HCT116 (cell line): ENCODE measurements at regions not wholly inside any gene's neighbourhood (a gene's known extent, or its start where the extent isn't known, plus 50 kb on each side); places are given as distances from the start of the nearest gene placed in this dataset.

Experiments used
- ATAC-seq: fragments of 200-7000 bp; cut with Tn5 transposase; 2 replicates; pipeline ENCODE4 v1.9.1; 2020; ENCODE audit warnings: mild to moderate bottlenecking, moderate library complexity
- BruUV-seq: library from RNA; stranded (reverse); fragments of 400-500 nt; replicated peaks from 2 replicates; lab custom pipeline; 2021; lab: Mats Ljungman, UMichigan
- CTCF ChIA-PET: fragments of 300-600 bp; sonication (Branson Sonifier 250); formaldehyde crosslinking; loops from one replicate; lab custom pipeline; 2021; ENCODE audit warnings: antibody characterized with exemption; lab: Charles Lee
- POLR2A ChIA-PET: fragments of 300-600, 350-600 bp; sonication (Branson Sonifier 250); formaldehyde crosslinking; loops from one replicate; lab custom pipeline; 2021; ENCODE audit warnings: antibody characterized with exemption; lab: Charles Lee
- RAD21 ChIA-PET, 2 experiments: fragments of 300-600 bp; sonication (Branson Sonifier 250); formaldehyde crosslinking; loops; one replicate each; lab custom pipeline; 2023; ENCODE audit warnings: low total read pairs in 2 of 2; ENCODE audit not compliant: uncharacterized antibody in 2 of 2, unreplicated experiment in 2 of 2, low non-redundant PET in 1 of 2; lab: Charles Lee
- DNase-seq: peaks from one replicate; pipeline ENCODE4 v3.0.0-alpha.2; 2010; ENCODE audit warnings: low read depth, low spot score
- H2AFZ ChIP-seq: fragments of 200-600 bp; shearing (Covaris generic), sonication (generic); 2 replicates; pipeline ENCODE4 v1.6.1; 2017; ENCODE audit warnings: low read depth, mixed run types, mixed read lengths, antibody characterized with exemption, low read length; ENCODE audit not compliant: poor library complexity, severe bottlenecking
- H3K27ac ChIP-seq: 2 replicates; pipeline ENCODE4 v1.5.1; 2012; ENCODE audit warnings: low read depth, low read length
- H3K27me3 ChIP-seq: fragments of 200-600 bp; sonication (generic); 2 replicates; pipeline ENCODE4 v1.6.1; 2016; ENCODE audit warnings: mixed run types, low read length, mixed read lengths; ENCODE audit not compliant: insufficient read depth
- H3K36me3 ChIP-seq, 2 experiments: fragments of 200-500 bp in 1 of 2; fragments of 200-600 bp in 1 of 2; sonication (Bioruptor generic) in 1 of 2; sonication (generic) in 1 of 2; 2 replicates each; pipeline versions ENCODE4 v1.5.1 to v1.6.1; 2014 to 2016; ENCODE audit warnings: low read length in 2 of 2, inconsistent platforms in 1 of 2, mixed read lengths in 1 of 2, mixed run types in 1 of 2; ENCODE audit not compliant: insufficient read depth in 2 of 2, control insufficient read depth in 1 of 2
- H3K4me1 ChIP-seq, 2 experiments: fragments of 200-600 bp in 1 of 2; sonication (generic) in 1 of 2; 2 replicates each; pipeline versions ENCODE4 v1.5.1 to v1.6.1; 2012 to 2017; ENCODE audit warnings: low read length in 2 of 2, inconsistent platforms in 1 of 2, mild to moderate bottlenecking in 1 of 2, mixed read lengths in 1 of 2, mixed run types in 1 of 2, moderate library complexity in 1 of 2; ENCODE audit not compliant: insufficient read depth in 2 of 2, control insufficient read depth in 1 of 2
- H3K4me2 ChIP-seq: fragments of 200-600 bp; sonication (generic); 2 replicates; pipeline ENCODE4 v1.6.1; 2017; ENCODE audit warnings: mixed run types, low read length, mixed read lengths
- H3K4me3 ChIP-seq, 2 experiments: fragments of 200-600 bp in 1 of 2; sonication (generic) in 1 of 2; replicated peaks in 1 of 2; 2 replicates each; pipeline ENCODE4 v1.5.1; 2011 to 2016; ENCODE audit warnings: low read length in 2 of 2, control low read depth in 1 of 2, low read depth in 1 of 2, mild to moderate bottlenecking in 1 of 2, mixed read lengths in 1 of 2, mixed run types in 1 of 2
- H3K79me2 ChIP-seq: fragments of 200-600 bp; sonication (generic); 2 replicates; pipeline ENCODE4 v1.6.1; 2017; ENCODE audit warnings: mild to moderate bottlenecking, mixed run types, low read length, moderate library complexity, mixed read lengths; ENCODE audit not compliant: insufficient read depth
- H3K9ac ChIP-seq: fragments of 200-600 bp; sonication (generic); 2 replicates; pipeline ENCODE4 v1.6.1; 2016; ENCODE audit warnings: low read length, mixed read lengths
- H3K9me2 ChIP-seq: fragments of 200-600 bp; sonication (generic), shearing (Covaris generic); 2 replicates; pipeline ENCODE4 v1.6.1; 2017; ENCODE audit warnings: mixed run types, mild to moderate bottlenecking, moderate library complexity; ENCODE audit not compliant: insufficient read depth
- H3K9me3 ChIP-seq, 2 experiments: fragments of 200-500 bp in 1 of 2; fragments of 200-600 bp in 1 of 2; sonication (Bioruptor generic) in 1 of 2; sonication (generic) in 1 of 2; 2 replicates each; pipeline ENCODE4 v1.6.1; 2014 to 2017; ENCODE audit warnings: low read length in 2 of 2, mixed read lengths in 2 of 2, inconsistent platforms in 1 of 2, low read depth in 1 of 2, mild to moderate bottlenecking in 1 of 2, mixed run types in 1 of 2, moderate library complexity in 1 of 2; ENCODE audit not compliant: control insufficient read depth in 1 of 2, insufficient read depth in 1 of 2
- H4K20me1 ChIP-seq: fragments of 200-600 bp; sonication (generic), shearing (Covaris generic); 2 replicates; pipeline ENCODE4 v1.6.1; 2017; ENCODE audit warnings: mixed run types, mild to moderate bottlenecking, moderate library complexity; ENCODE audit not compliant: insufficient read depth
- ATF3 ChIP-seq: IDR thresholded peaks from 2 replicates; pipeline ENCODE4 v1.6.1; 2012
- CBX3 ChIP-seq: IDR thresholded peaks from 2 replicates; pipeline ENCODE4 v1.6.1; 2012; ENCODE audit warnings: low read depth
- CEBPB ChIP-seq: IDR thresholded peaks from 2 replicates; pipeline ENCODE4 v1.6.1; 2012; ENCODE audit warnings: low read depth
- CTCF ChIP-seq, 3 experiments: fragments of 200-600 bp in 1 of 3; sonication (generic) in 1 of 3; IDR thresholded peaks in 2 of 3; conservative IDR thresholded peaks in 1 of 3; 2 replicates each; pipeline ENCODE4 v1.5.1; 2012 to 2017; ENCODE audit warnings: low read depth in 2 of 3, low read length in 2 of 3, antibody characterized with exemption in 1 of 3, borderline replicate concordance in 1 of 3, control low read depth in 1 of 3, mild to moderate bottlenecking in 1 of 3, mixed read lengths in 1 of 3, mixed run types in 1 of 3, moderate library complexity in 1 of 3; ENCODE audit not compliant: insufficient read depth in 1 of 3
- EGR1 ChIP-seq: IDR thresholded peaks from 2 replicates; pipeline ENCODE4 v1.6.1; 2012; ENCODE audit warnings: low read depth
- ELF1 ChIP-seq: IDR thresholded peaks from 2 replicates; pipeline ENCODE4 v1.6.1; 2012; ENCODE audit warnings: low read depth, borderline replicate concordance
- EZH2 ChIP-seq: fragments of 200-600 bp; sonication (generic); IDR thresholded peaks from 2 replicates; pipeline ENCODE4 v1.6.1; 2017; ENCODE audit warnings: antibody characterized with exemption, mixed run types
- EZH2phosphoT487 ChIP-seq: fragments of 200-600 bp; IDR thresholded peaks from 2 replicates; pipeline ENCODE4 v1.6.1; 2018; ENCODE audit warnings: antibody characterized with exemption, borderline replicate concordance
- MAX ChIP-seq: IDR thresholded peaks from 2 replicates; pipeline ENCODE4 v1.6.1; 2012
- POLR2A ChIP-seq: IDR thresholded peaks from 2 replicates; pipeline ENCODE4 v1.7.0; 2011; ENCODE audit warnings: borderline replicate concordance; ENCODE audit not compliant: insufficient read depth, insufficient read length; ENCODE audit errors: extremely low read depth
- RAD21 ChIP-seq: IDR thresholded peaks from 2 replicates; pipeline ENCODE4 v1.6.1; 2012; ENCODE audit warnings: low read depth, mild to moderate bottlenecking
- REST ChIP-seq: IDR thresholded peaks from 2 replicates; pipeline ENCODE4 v1.6.1; 2012; ENCODE audit warnings: low read depth
- SIN3A ChIP-seq: IDR thresholded peaks from 2 replicates; pipeline ENCODE4 v1.6.1; 2012; ENCODE audit warnings: low read depth
- SP1 ChIP-seq: IDR thresholded peaks from 2 replicates; pipeline ENCODE4 v1.6.1; 2012; ENCODE audit warnings: low read depth
- SRF ChIP-seq: IDR thresholded peaks from 2 replicates; pipeline ENCODE4 v1.6.1; 2012; ENCODE audit warnings: low read depth
- TCF7L2 ChIP-seq: IDR thresholded peaks from 2 replicates; pipeline ENCODE4 v1.7.0; 2011; ENCODE audit warnings: borderline replicate concordance, inconsistent platforms; ENCODE audit not compliant: insufficient read depth, insufficient read length; ENCODE audit errors: extremely low read depth
- YY1 ChIP-seq: IDR thresholded peaks from 2 replicates; pipeline ENCODE4 v1.6.1; 2011; ENCODE audit warnings: low read length, low read depth, moderate library complexity, mild to moderate bottlenecking; ENCODE audit not compliant: insufficient replicate concordance; ENCODE audit errors: extremely low read depth
- ZBTB33 ChIP-seq: IDR thresholded peaks from 2 replicates; pipeline ENCODE4 v1.6.1; 2011; ENCODE audit warnings: mild to moderate bottlenecking, low read length, moderate library complexity; ENCODE audit not compliant: insufficient replicate concordance; ENCODE audit errors: extremely low read depth
- ZFX ChIP-seq: fragments of 450-650 bp; IDR thresholded peaks from 2 replicates; pipeline ENCODE4 v1.6.1; 2017
- intact Hi-C: fragments of 100-400 bp; cut with micrococcal nuclease; formaldehyde crosslinking; loops from 2 replicates; pipeline ENCODE4 v1.10.0; 2022

GRCh38 chr5:53165431-53166182 is 56.0 kb upstream of the MOCS2 start:
- H3K9me2 ChIP-seq: no peaks in the 10 kb centered on the region
- H3K4me3 ChIP-seq: no peak overlapping the region
- H3K79me2 ChIP-seq: no peaks in the 10 kb centered on the region
- no peak overlapping the region for H3K9ac ChIP-seq
- DNase-seq (no peak), ATAC-seq (no peak)
- no peaks in the 10 kb centered on the region for H3K27me3 ChIP-seq
- H3K4me1 ChIP-seq: no peaks in the 10 kb centered on the region
- intact Hi-C loops: no loop called here
- H3K36me3 ChIP-seq: no peaks in the 10 kb centered on the region
- H3K9me3 ChIP-seq: no peaks in the 10 kb centered on the region
- RAD21 ChIA-PET: no interaction called here
- no TSS peak for BruUV-seq
- POLR2A ChIA-PET: no interaction called here
- H3K4me2 ChIP-seq: no peak overlapping the region
- no peak overlapping the region for H2AFZ ChIP-seq
- H4K20me1 ChIP-seq: no peaks in the 10 kb centered on the region
- H3K27ac ChIP-seq: no peak overlapping the region
- CTCF ChIA-PET: no interaction called here
- TF ChIP-seq MAX: no peak
- TF ChIP-seq RAD21: no peak
- no peak for TF ChIP-seq CBX3
- TF ChIP-seq EZH2phosphoT487: no peak
- no peak for TF ChIP-seq SIN3A
- no peak for TF ChIP-seq YY1
- TF ChIP-seq EGR1: no peak
- no peak for TF ChIP-seq CTCF (IDR thresholded peaks at IDR 0.05 in 2 of 3, conservative IDR thresholded peaks at IDR 0.05 in 1 of 3; ENCODE audit: borderline replicate concordance in 1 of 3, insufficient read depth in 1 of 3, low read depth in 2 of 3, low read length in 2 of 3)
- TF ChIP-seq CEBPB: no peak
- TF ChIP-seq REST: no peak
- no peak for TF ChIP-seq ELF1
- no peak for TF ChIP-seq TCF7L2
- TF ChIP-seq SRF: no peak
- no peak for TF ChIP-seq EZH2
- no peak for TF ChIP-seq ATF3
- no peak for TF ChIP-seq SP1
- no peak for TF ChIP-seq ZFX
- no peak for TF ChIP-seq POLR2A
- TF ChIP-seq ZBTB33: no peak
